ENCODE measurements at regions not wholly inside any gene's neighbourhood (a gene's known extent, or its start where the extent isn't known, plus 50 kb on each side); places are given as distances from the start of the nearest gene placed in this dataset.

- Histone ChIP-seq H4K20me1 (ENCODE audit: control insufficient read depth, insufficient read depth, low read length, poor library complexity, severe bottlenecking) (no peaks in the 10 kb centered on the region), H3K9me3 (ENCODE audit: control extremely low read depth in 1 of 3, control insufficient read depth in 2 of 3, insufficient read depth in 1 of 3, low read length in 2 of 3) (peaks cover 0 to 3% (median 0%) of the 10 kb centered on the region in 3 donors), H3K27ac (ENCODE audit: low read length in 2 of 2) (no peak overlapping the region), H3K4me2 (replicated peaks; ENCODE audit: low read depth, low read length, poor library complexity, severe bottlenecking) (no peak overlapping the region), H3K27me3 (replicated peaks in 1 of 4; ENCODE audit: control extremely low read depth in 1 of 4, control insufficient read depth in 3 of 4, insufficient read depth in 4 of 4, low read length in 3 of 4) (peaks cover 0 to 4% (median 0%) of the 10 kb centered on the region in 4 experiments), H3K4me3 (ENCODE audit: control extremely low read depth in 1 of 5, extremely low read depth in 1 of 5, insufficient read depth in 1 of 5, low read depth in 2 of 5, low read length in 4 of 5) (no peak overlapping the region), H3K79me2 (ENCODE audit: control insufficient read depth, insufficient read depth, low read length) (no peaks in the 10 kb centered on the region), H2AFZ (ENCODE audit: insufficient read depth, low read depth, low read length, poor library complexity, severe bottlenecking) (no peak overlapping the region), H3K36me3 (replicated peaks in 1 of 2; ENCODE audit: control extremely low read depth in 1 of 2, control insufficient read depth in 1 of 2, extremely low read depth in 1 of 2, insufficient read depth in 2 of 2, low read length in 1 of 2) (no peaks in the 10 kb centered on the region), H3K9ac (ENCODE audit: low read length) (no peak overlapping the region), H3K4me1 (ENCODE audit: control insufficient read depth in 2 of 2, insufficient read depth in 2 of 2, low read length in 2 of 2) (no peaks in the 10 kb centered on the region)
- POLR2A ChIA-PET = no interaction called here
- no peaks in the 10 kb centered on the region for H3K9me3 Mint-ChIP-seq (ENCODE audit: insufficient read depth)
- DNase-seq (no peak), ATAC-seq (ENCODE audit: low read depth) (no peak)
- no peaks in the 10 kb centered on the region for H3K4me1 Mint-ChIP-seq
- intact Hi-C loops (cut with micrococcal nuclease) = no loop called here
- CTCF ChIA-PET = no interaction called here
- TF ChIP-seq EZH2 (IDR thresholded peaks at IDR 0.05; ENCODE audit: borderline replicate concordance, insufficient read depth, low read depth, low read length, poor library complexity, severe bottlenecking) = no peak
- TF ChIP-seq, protein P1, sequence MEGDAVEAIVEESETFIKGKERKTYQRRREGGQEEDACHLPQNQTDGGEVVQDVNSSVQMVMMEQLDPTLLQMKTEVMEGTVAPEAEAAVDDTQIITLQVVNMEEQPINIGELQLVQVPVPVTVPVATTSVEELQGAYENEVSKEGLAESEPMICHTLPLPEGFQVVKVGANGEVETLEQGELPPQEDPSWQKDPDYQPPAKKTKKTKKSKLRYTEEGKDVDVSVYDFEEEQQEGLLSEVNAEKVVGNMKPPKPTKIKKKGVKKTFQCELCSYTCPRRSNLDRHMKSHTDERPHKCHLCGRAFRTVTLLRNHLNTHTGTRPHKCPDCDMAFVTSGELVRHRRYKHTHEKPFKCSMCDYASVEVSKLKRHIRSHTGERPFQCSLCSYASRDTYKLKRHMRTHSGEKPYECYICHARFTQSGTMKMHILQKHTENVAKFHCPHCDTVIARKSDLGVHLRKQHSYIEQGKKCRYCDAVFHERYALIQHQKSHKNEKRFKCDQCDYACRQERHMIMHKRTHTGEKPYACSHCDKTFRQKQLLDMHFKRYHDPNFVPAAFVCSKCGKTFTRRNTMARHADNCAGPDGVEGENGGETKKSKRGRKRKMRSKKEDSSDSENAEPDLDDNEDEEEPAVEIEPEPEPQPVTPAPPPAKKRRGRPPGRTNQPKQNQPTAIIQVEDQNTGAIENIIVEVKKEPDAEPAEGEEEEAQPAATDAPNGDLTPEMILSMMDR (IDR thresholded peaks at IDR 0.05) = no peak
- H3K27ac Mint-ChIP-seq = no peak overlapping the region
- peaks cover 37% of the 10 kb centered on the region for H3K27me3 Mint-ChIP-seq
- 81% methylated on average over 5 of the region's 5 CpGs for WGBS (ENCODE audit: insufficient coverage)
- no peak overlapping the region for H3K4me3 Mint-ChIP-seq
These were observed 324.7 kb upstream of the ZMIZ1 start for GRCh38 chr10:78744056-78744455.

DNA sequence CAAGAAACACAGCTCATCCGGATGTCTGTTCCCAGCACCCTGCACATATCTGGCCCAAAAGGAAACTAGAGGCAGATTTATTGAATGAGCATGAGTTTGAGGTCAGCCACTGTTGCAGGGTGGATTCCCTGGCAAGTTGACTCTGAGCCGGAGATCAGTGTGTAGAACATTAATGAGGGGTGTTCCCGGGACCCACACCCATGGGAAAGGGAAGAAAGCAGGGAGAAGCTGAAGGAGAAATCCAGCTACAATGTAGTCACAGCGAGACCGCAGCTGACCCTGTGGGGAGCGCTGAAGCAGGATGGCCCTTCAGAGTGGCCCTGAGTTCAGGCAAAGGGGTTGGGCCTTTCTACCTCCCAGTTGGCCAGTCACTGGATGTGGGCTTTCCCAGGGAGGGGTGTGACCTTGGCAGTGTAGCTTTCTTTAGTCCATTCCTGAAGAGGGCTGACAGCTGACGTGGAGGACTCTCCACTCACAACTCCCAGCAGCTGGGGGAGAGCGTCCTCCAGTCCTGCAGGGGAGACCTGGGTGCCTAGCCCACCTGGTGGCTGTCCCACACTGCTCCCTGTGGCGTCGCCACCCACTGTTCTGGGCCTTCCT is 324.2 kb upstream of the ZMIZ1 start:
- TF ChIP-seq, protein P1 (IDR thresholded peaks at IDR 0.05) = no peak
- no peak overlapping the region for H3K27ac ChIP-seq (ENCODE audit: low read length in 2 of 2)
- Mint-ChIP-seq H3K9me3 (ENCODE audit: insufficient read depth) (no peaks in the 10 kb centered on the region), H3K27ac (no peak overlapping the region), H3K27me3 (peaks cover 37% of the 10 kb centered on the region), H3K4me3 (no peak overlapping the region), H3K4me1 (no peaks in the 10 kb centered on the region)
- no peak overlapping the region for H2AFZ ChIP-seq (ENCODE audit: insufficient read depth, low read depth, low read length, poor library complexity, severe bottlenecking)
- H4K20me1 ChIP-seq (ENCODE audit: control insufficient read depth, insufficient read depth, low read length, poor library complexity, severe bottlenecking) = no peaks in the 10 kb centered on the region
- WGBS (ENCODE audit: insufficient coverage) = 65% methylated on average over 9 of the region's 10 CpGs
- H3K9me3 ChIP-seq (ENCODE audit: control extremely low read depth in 1 of 3, control insufficient read depth in 2 of 3, insufficient read depth in 1 of 3, low read length in 2 of 3) = peaks cover 0 to 3% (median 0%) of the 10 kb centered on the region in 3 donors
- H3K9ac ChIP-seq (ENCODE audit: low read length) = no peak overlapping the region
- H3K36me3 ChIP-seq (replicated peaks in 1 of 2; ENCODE audit: control extremely low read depth in 1 of 2, control insufficient read depth in 1 of 2, extremely low read depth in 1 of 2, insufficient read depth in 2 of 2, low read length in 1 of 2) = no peaks in the 10 kb centered on the region
- POLR2A ChIA-PET = no interaction called here
- DNase-seq (no peak), ATAC-seq (ENCODE audit: low read depth) (no peak)
- H3K4me2 ChIP-seq (replicated peaks; ENCODE audit: low read depth, low read length, poor library complexity, severe bottlenecking) = no peak overlapping the region
- CTCF ChIA-PET = no interaction called here
- H3K4me3 ChIP-seq (ENCODE audit: control extremely low read depth in 1 of 5, extremely low read depth in 1 of 5, insufficient read depth in 1 of 5, low read depth in 2 of 5, low read length in 4 of 5) = no peak overlapping the region
- no peaks in the 10 kb centered on the region for H3K4me1 ChIP-seq (ENCODE audit: control insufficient read depth in 2 of 2, insufficient read depth in 2 of 2, low read length in 2 of 2)
- H3K27me3 ChIP-seq (replicated peaks in 1 of 4; ENCODE audit: control extremely low read depth in 1 of 4, control insufficient read depth in 3 of 4, insufficient read depth in 4 of 4, low read length in 3 of 4) = peaks cover 0 to 4% (median 0%) of the 10 kb centered on the region in 4 experiments
- H3K79me2 ChIP-seq (ENCODE audit: control insufficient read depth, insufficient read depth, low read length) = no peaks in the 10 kb centered on the region
- intact Hi-C loops (cut with micrococcal nuclease) = no loop called here
